Hippocampal formation (tissue), 2 donors: ENCODE measurements at regions not wholly inside any gene's neighbourhood (a gene's known extent, or its start where the extent isn't known, plus 50 kb on each side); places are given as distances from the start of the nearest gene placed in this dataset.
"Not testable (repeated sequence)": the region's sequence is repeated elsewhere in the genome, so short reads cannot be mapped to it uniquely, and the experiment has no call there.

Experiments used
- DNase-seq, 2 donors: peaks; one replicate each; lab custom pipeline; 2025; lab: John Stamatoyannopoulos, UW

GRCh38 chr17:13140750-13141149 lies 122.9 kb upstream of the ELAC2 start:
- DNase-seq, result no peak

- no peak for DNase-seq
These were observed 117.7 kb upstream of the ELAC2 start for GRCh38 chr17:13135506-13135905.

- no peak for DNase-seq
These were observed 116.2 kb upstream of the ELAC2 start for GRCh38 chr17:13134076-13134475.

- no peak for DNase-seq
These were observed 113.4 kb upstream of the ELAC2 start for GRCh38 chr17:13131225-13131624.

GRCh38 chr17:13129356-13129755 lies 111.5 kb upstream of the ELAC2 start:
- DNase-seq, result no peak

GRCh38 chr17:13128676-13129075 lies 110.8 kb upstream of the ELAC2 start:
- no peak for DNase-seq

GRCh38 chr17:13127921-13128602 lies 110.2 kb upstream of the ELAC2 start:
- no peak for DNase-seq

- no peak for DNase-seq
These were observed 103.0 kb upstream of the ELAC2 start for GRCh38 chr17:13120864-13121263.

- DNase-seq, result no peak
These were observed 100.5 kb upstream of the ELAC2 start for GRCh38 chr17:13118311-13118710.

- DNase-seq, result no peak
These were observed 99.8 kb upstream of the ELAC2 start for GRCh38 chr17:13117616-13118015.

GRCh38 chr17:13114601-13115031 lies 96.8 kb upstream of the ELAC2 start:
- DNase-seq, result peak in 1 of 2 donors; percentile 3

GRCh38 chr17:13113821-13114525 lies 96.1 kb upstream of the ELAC2 start:
- DNase-seq, result no peak

- no peak for DNase-seq
These were observed 89.9 kb upstream of the ELAC2 start for GRCh38 chr17:13107676-13108235.

- DNase-seq, result no peak
These were observed 88.3 kb upstream of the ELAC2 start for GRCh38 chr17:13106171-13106570.

- DNase-seq, result no peak
These were observed 86.7 kb upstream of the ELAC2 start for GRCh38 chr17:13104576-13104975.

- DNase-seq, result no peak
These were observed 84.7 kb upstream of the ELAC2 start for GRCh38 chr17:13102477-13102876.

GRCh38 chr17:13099926-13100325 lies 82.1 kb upstream of the ELAC2 start:
- DNase-seq, result no peak

- DNase-seq, result no peak
These were observed 81.4 kb upstream of the ELAC2 start for GRCh38 chr17:13099089-13099735.

GRCh38 chr17:13096291-13096690 lies 78.5 kb upstream of the ELAC2 start:
- DNase-seq, result no peak

GRCh38 chr17:13092010-13092409 lies 74.2 kb upstream of the ELAC2 start:
- DNase-seq, result not testable (repeated sequence)

- DNase-seq, result no peak
These were observed 70.8 kb upstream of the ELAC2 start for GRCh38 chr17:13088666-13089065.

- no peak for DNase-seq
These were observed 70.0 kb upstream of the ELAC2 start for GRCh38 chr17:13087802-13088201.
